ENCODE measurements at regions not wholly inside any gene's neighbourhood (a gene's known extent, or its start where the extent isn't known, plus 50 kb on each side); places are given as distances from the start of the nearest gene placed in this dataset.

GRCh38 chr13:59205501-59205900, 958.2 kb downstream of the DIAPH3 start (continued):
- TF ChIP-seq CBX5 (IDR thresholded peaks at IDR 0.05; ENCODE audit: low read depth) (no peak), IRF3 (IDR thresholded peaks at IDR 0.05) (no peak), E2F4 (IDR thresholded peaks at IDR 0.05; ENCODE audit: low read depth, low read length) (no peak), RBBP5 (conservative IDR thresholded peaks at IDR 0.05) (no peak), YY1 (IDR thresholded peaks at IDR 0.05; ENCODE audit: low read depth, low read length) (no peak), MTA3 (IDR thresholded peaks at IDR 0.05; ENCODE audit: borderline replicate concordance, low read length) (no peak), SPI1 (IDR thresholded peaks at IDR 0.05; ENCODE audit: borderline replicate concordance, insufficient read depth, low read depth, low read length) (no peak), SREBF2 (IDR thresholded peaks at IDR 0.05; ENCODE audit: low read length) (no peak)
- TF ChIP-seq, protein P1, sequence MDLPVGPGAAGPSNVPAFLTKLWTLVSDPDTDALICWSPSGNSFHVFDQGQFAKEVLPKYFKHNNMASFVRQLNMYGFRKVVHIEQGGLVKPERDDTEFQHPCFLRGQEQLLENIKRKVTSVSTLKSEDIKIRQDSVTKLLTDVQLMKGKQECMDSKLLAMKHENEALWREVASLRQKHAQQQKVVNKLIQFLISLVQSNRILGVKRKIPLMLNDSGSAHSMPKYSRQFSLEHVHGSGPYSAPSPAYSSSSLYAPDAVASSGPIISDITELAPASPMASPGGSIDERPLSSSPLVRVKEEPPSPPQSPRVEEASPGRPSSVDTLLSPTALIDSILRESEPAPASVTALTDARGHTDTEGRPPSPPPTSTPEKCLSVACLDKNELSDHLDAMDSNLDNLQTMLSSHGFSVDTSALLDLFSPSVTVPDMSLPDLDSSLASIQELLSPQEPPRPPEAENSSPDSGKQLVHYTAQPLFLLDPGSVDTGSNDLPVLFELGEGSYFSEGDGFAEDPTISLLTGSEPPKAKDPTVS (IDR thresholded peaks at IDR 0.05; ENCODE audit: low read depth, low read length): no peak

- intact Hi-C loops (cut with micrococcal nuclease; ENCODE audit: unreplicated experiment) (no loop called here), in situ Hi-C loops (cut with MboI) (no loop called here)
- WGBS (ENCODE audit: insufficient coverage, insufficient replicate concordance, low lambda C conversion rate, missing lambda C conversion rate): 8% methylated on average over 6 of the region's 6 CpGs
- no peaks in the 10 kb centered on the region for H3K4me1 ChIP-seq (ENCODE audit: control insufficient read depth, insufficient read depth, low read length)
- H2AFZ ChIP-seq (ENCODE audit: control insufficient read depth, low read depth, low read length): no peak overlapping the region
- H3K4me3 ChIP-seq: no peak overlapping the region
- DNase-seq (ENCODE audit: low read depth, low spot score) (no peak), ATAC-seq (no peak), FAIRE-seq (no peak)
- no peak overlapping the region for H3K4me2 ChIP-seq (ENCODE audit: control insufficient read depth, insufficient read depth)
- H3K27ac ChIP-seq (ENCODE audit: control insufficient read depth, insufficient read depth): no peak overlapping the region
- ChIA-PET CTCF (no interaction called here), POLR2A (interaction anchor here (0.6 kb wide), 1 partner anchor 1629 kb away, joined by 4 read pairs; no protein-coding TSS in a partner anchor), RAD21 (ENCODE audit: unreplicated experiment) (no interaction called here), SMC1A (ENCODE audit: uncharacterized antibody, unreplicated experiment) (no interaction called here)
- BruUV-seq (replicated peaks): no TSS peak
- H4K20me1 ChIP-seq (ENCODE audit: control insufficient read depth, insufficient read depth): no peaks in the 10 kb centered on the region
- H3K9me3 ChIP-seq (replicated peaks; ENCODE audit: control insufficient read depth, insufficient read depth, low read length): no peaks in the 10 kb centered on the region
- H3K9ac ChIP-seq (ENCODE audit: control insufficient read depth, insufficient read depth, low read length): no peak overlapping the region
- H3K27me3 ChIP-seq (replicated peaks in 1 of 2; ENCODE audit: control insufficient read depth in 2 of 2, insufficient read depth in 2 of 2, low read length in 1 of 2): no peaks in the 10 kb centered on the region
- H3K36me3 ChIP-seq (ENCODE audit: control insufficient read depth in 2 of 2, insufficient read depth in 2 of 2, low read length in 1 of 2): no peaks in the 10 kb centered on the region
- H3K79me2 ChIP-seq (ENCODE audit: control insufficient read depth, insufficient read depth, low read length): no peaks in the 10 kb centered on the region
- TF ChIP-seq EP300 (IDR thresholded peaks at IDR 0.05; ENCODE audit: borderline replicate concordance in 1 of 2, control insufficient read depth in 1 of 2, low read depth in 2 of 2, low read length in 2 of 2): no peak
- TF ChIP-seq CBX5 (IDR thresholded peaks at IDR 0.05; ENCODE audit: low read depth): no peak
- TF ChIP-seq ELK1 (IDR thresholded peaks at IDR 0.05; ENCODE audit: low read depth, low read length): no peak
- TF ChIP-seq, protein P2, sequence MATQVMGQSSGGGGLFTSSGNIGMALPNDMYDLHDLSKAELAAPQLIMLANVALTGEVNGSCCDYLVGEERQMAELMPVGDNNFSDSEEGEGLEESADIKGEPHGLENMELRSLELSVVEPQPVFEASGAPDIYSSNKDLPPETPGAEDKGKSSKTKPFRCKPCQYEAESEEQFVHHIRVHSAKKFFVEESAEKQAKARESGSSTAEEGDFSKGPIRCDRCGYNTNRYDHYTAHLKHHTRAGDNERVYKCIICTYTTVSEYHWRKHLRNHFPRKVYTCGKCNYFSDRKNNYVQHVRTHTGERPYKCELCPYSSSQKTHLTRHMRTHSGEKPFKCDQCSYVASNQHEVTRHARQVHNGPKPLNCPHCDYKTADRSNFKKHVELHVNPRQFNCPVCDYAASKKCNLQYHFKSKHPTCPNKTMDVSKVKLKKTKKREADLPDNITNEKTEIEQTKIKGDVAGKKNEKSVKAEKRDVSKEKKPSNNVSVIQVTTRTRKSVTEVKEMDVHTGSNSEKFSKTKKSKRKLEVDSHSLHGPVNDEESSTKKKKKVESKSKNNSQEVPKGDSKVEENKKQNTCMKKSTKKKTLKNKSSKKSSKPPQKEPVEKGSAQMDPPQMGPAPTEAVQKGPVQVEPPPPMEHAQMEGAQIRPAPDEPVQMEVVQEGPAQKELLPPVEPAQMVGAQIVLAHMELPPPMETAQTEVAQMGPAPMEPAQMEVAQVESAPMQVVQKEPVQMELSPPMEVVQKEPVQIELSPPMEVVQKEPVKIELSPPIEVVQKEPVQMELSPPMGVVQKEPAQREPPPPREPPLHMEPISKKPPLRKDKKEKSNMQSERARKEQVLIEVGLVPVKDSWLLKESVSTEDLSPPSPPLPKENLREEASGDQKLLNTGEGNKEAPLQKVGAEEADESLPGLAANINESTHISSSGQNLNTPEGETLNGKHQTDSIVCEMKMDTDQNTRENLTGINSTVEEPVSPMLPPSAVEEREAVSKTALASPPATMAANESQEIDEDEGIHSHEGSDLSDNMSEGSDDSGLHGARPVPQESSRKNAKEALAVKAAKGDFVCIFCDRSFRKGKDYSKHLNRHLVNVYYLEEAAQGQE (IDR thresholded peaks at IDR 0.05; ENCODE audit: low read depth, low read length): no peak
- TF ChIP-seq STAT1 (conservative IDR thresholded peaks at IDR 0.05): no peak
These were observed 955.1 kb downstream of the DIAPH3 start for GRCh38 chr13:59208405-59209195.
